Kasumi-1 (cell line): ENCODE measurements at regions not wholly inside any gene's neighbourhood (a gene's known extent, or its start where the extent isn't known, plus 50 kb on each side); places are given as distances from the start of the nearest gene placed in this dataset.
A peak's percentile ranks its signal among the peaks of the same experiment; 100 is the strongest.
"Not testable (repeated sequence)": the region's sequence is repeated elsewhere in the genome, so short reads cannot be mapped to it uniquely, and the experiment has no call there.

ENCODE experiments used
- DNase-seq, 2 experiments: peaks; one replicate each; lab custom pipeline; 2025; lab: John Stamatoyannopoulos, UW

- no peak for DNase-seq
Observed at GRCh38 chrX:137882960-137883359, 317.0 kb downstream of the ZIC3 start.

- not testable (repeated sequence) for DNase-seq
Observed at GRCh38 chrX:137884813-137885212, 318.9 kb downstream of the ZIC3 start.

GRCh38 chrX:137891431-137891830 is 325.5 kb downstream of the ZIC3 start:
- no peak for DNase-seq

- DNase-seq = no peak
Observed at GRCh38 chrX:137896123-137896522, 330.2 kb downstream of the ZIC3 start.

GRCh38 chrX:137915466-137915865 is 349.5 kb downstream of the ZIC3 start:
- no peak for DNase-seq

GRCh38 chrX:137916090-137916746 is 350.3 kb downstream of the ZIC3 start:
- no peak for DNase-seq

- peak; percentile 0 to 7 for DNase-seq
Observed at GRCh38 chrX:137926090-137926489, 360.2 kb downstream of the ZIC3 start.

GRCh38 chrX:137929951-137930350 is 364.0 kb downstream of the ZIC3 start:
- DNase-seq = no peak

GRCh38 chrX:137930533-137930932 is 364.6 kb downstream of the ZIC3 start:
- DNase-seq = no peak

GRCh38 chrX:137934214-137934613 is 368.3 kb downstream of the ZIC3 start:
- not testable (repeated sequence) for DNase-seq

- DNase-seq = not testable (repeated sequence)
Observed at GRCh38 chrX:137934887-137935286, 369.0 kb downstream of the ZIC3 start.

- DNase-seq = no peak
Observed at GRCh38 chrX:137945470-137945869, 379.5 kb downstream of the ZIC3 start.

GRCh38 chrX:137969191-137969590 is 403.3 kb downstream of the ZIC3 start:
- no peak for DNase-seq

- DNase-seq = peak in 1 of 2 experiments; percentile 0
Observed at GRCh38 chrX:137982472-137983172, 416.7 kb downstream of the ZIC3 start.

- DNase-seq = no peak
Observed at GRCh38 chrX:137988470-137988869, 422.5 kb downstream of the ZIC3 start.

GRCh38 chrX:137998619-137999018 is 432.7 kb downstream of the ZIC3 start:
- no peak for DNase-seq

GRCh38 chrX:137999071-137999470 is 433.1 kb downstream of the ZIC3 start:
- DNase-seq = no peak

- no peak for DNase-seq
Observed at GRCh38 chrX:137999552-137999951, 433.6 kb downstream of the ZIC3 start.

- DNase-seq = no peak
Observed at GRCh38 chrX:138001226-138001625, 435.3 kb downstream of the ZIC3 start.

- DNase-seq = no peak
Observed at GRCh38 chrX:138006180-138006579, 440.3 kb downstream of the ZIC3 start.

- no peak for DNase-seq
Observed at GRCh38 chrX:138008281-138008680, 442.4 kb downstream of the ZIC3 start.

- DNase-seq = no peak
Observed at GRCh38 chrX:138011468-138011867, 445.5 kb downstream of the ZIC3 start.

GRCh38 chrX:138014577-138014976 is 448.6 kb downstream of the ZIC3 start:
- DNase-seq = no peak
